A549 (cell line): ENCODE measurements at regions not wholly inside any gene's neighbourhood (a gene's known extent, or its start where the extent isn't known, plus 50 kb on each side); places are given as distances from the start of the nearest gene placed in this dataset.

Source experiments
- ATAC-seq, 2 experiments: fragments of 200-7000 bp in 1 of 2; fragments of >200 bp in 1 of 2; cut with Nextera tagmentation in 1 of 2; cut with Tn5 transposase in 1 of 2; 3 replicates each; pipeline versions ENCODE4 v1.8.0 to v1.9.1; 2018 to 2020; ENCODE audit warnings: mild to moderate bottlenecking in 1 of 2, moderate library complexity in 1 of 2
- CTCF ChIA-PET: fragments of 300-600 bp; sonication (Branson Sonifier 250); formaldehyde crosslinking; extraction: SDS; loops from one replicate; lab custom pipeline; 2021; ENCODE audit warnings: antibody characterized with exemption, inconsistent platforms; lab: Yijun Ruan, JAX
- POLR2A ChIA-PET: fragments of 350-600 bp; formaldehyde crosslinking; extraction: SDS; loops from one replicate; lab custom pipeline; 2021; ENCODE audit warnings: antibody characterized with exemption, inconsistent platforms; lab: Yijun Ruan, JAX
- DNase-seq, 2 experiments: peaks; one replicate each; pipeline versions ENCODE4 v3.0.0 to v3.0.0-alpha.2; 2011 to 2016; ENCODE audit warnings: low read depth in 1 of 2, low spot score in 1 of 2
- FAIRE-seq: peaks from 2 replicates; lab custom pipeline; 2011; peaks lifted over from hg19 to GRCh38; lab: Jason Lieb, UNC
- H3K27ac ChIP-seq, 2 experiments: fragments of >200 bp; sonication (Bioruptor Twin); formaldehyde crosslinking; 3 replicates each; pipeline ENCODE4 v1.5.1; 2016 to 2017
- H3K4me1 ChIP-seq: fragments of >200 bp; sonication (Bioruptor Twin); formaldehyde crosslinking; 3 replicates; pipeline ENCODE4 v1.6.1; 2016
- H3K4me2 ChIP-seq: fragments of >200 bp; sonication (Bioruptor Twin); formaldehyde crosslinking; 3 replicates; pipeline ENCODE4 v1.6.1; 2016
- H3K4me3 ChIP-seq: fragments of >200 bp; sonication (Bioruptor Twin); formaldehyde crosslinking; 3 replicates; pipeline ENCODE4 v1.5.1; 2016
- H3K9me3 ChIP-seq: fragments of >200 bp; sonication (Bioruptor Twin); formaldehyde crosslinking; 3 replicates; pipeline ENCODE4 v1.6.1; 2016
- CBX2 ChIP-seq: fragments of 200-600 bp; sonication (generic); IDR thresholded peaks from 2 replicates; pipeline ENCODE4 v1.6.1; 2016; ENCODE audit warnings: low read depth, mild to moderate bottlenecking, borderline replicate concordance
- CBX8 ChIP-seq: fragments of 200-600 bp; sonication (generic); IDR thresholded peaks from 2 replicates; pipeline ENCODE4 v1.6.1; 2016
- CTCF ChIP-seq: fragments of >200 bp; sonication (Bioruptor Twin); formaldehyde crosslinking; IDR thresholded peaks from 3 replicates; pipeline ENCODE4 v1.5.1; 2016
- EHF ChIP-seq: fragments of 250-450 bp; sonication (Bioruptor Pico); IDR thresholded peaks from 2 replicates; pipeline ENCODE4 v1.5.0; 2020; ENCODE audit warnings: mild to moderate bottlenecking
- ELK1 ChIP-seq: fragments of 150-350 bp; IDR thresholded peaks from 2 replicates; pipeline ENCODE4 v1.6.1; 2014; ENCODE audit warnings: low read depth, mild to moderate bottlenecking, low read length
- EP300 ChIP-seq, 2 experiments: fragments of >200 bp; sonication (Bioruptor Twin); formaldehyde crosslinking; IDR thresholded peaks; 2 replicates in 1 of 2; 3 replicates in 1 of 2; pipeline ENCODE4 v1.6.1; 2016 to 2017
- FOSB ChIP-seq: fragments of 250-450 bp; sonication (Bioruptor Pico); IDR thresholded peaks from 2 replicates; pipeline ENCODE4 v1.5.0; 2020; ENCODE audit warnings: mild to moderate bottlenecking, moderate library complexity
- HOXB13 ChIP-seq: fragments of 250-450 bp; sonication (Bioruptor Pico); IDR thresholded peaks from 2 replicates; pipeline ENCODE4 v1.5.0; 2020; ENCODE audit warnings: low read depth, mild to moderate bottlenecking, moderate library complexity
- JUN ChIP-seq, 2 experiments: fragments of >200 bp; sonication (Bioruptor Twin); formaldehyde crosslinking; IDR thresholded peaks; 2 replicates in 1 of 2; 3 replicates in 1 of 2; pipeline ENCODE4 v1.6.1; 2016 to 2017
- KDM1A ChIP-seq: fragments of 200-600 bp; sonication (generic); IDR thresholded peaks from 2 replicates; pipeline ENCODE4 v1.6.1; 2016; ENCODE audit warnings: low read depth, mild to moderate bottlenecking
- MAX ChIP-seq: IDR thresholded peaks from 2 replicates; pipeline ENCODE4 v1.6.1; 2012
- MYC ChIP-seq: IDR thresholded peaks from 2 replicates; pipeline ENCODE4 v1.6.1; 2012; ENCODE audit warnings: mild to moderate bottlenecking, inconsistent platforms, low read length, improper control_type of control experiment, borderline replicate concordance
- NPAS2 ChIP-seq: fragments of 250-450 bp; sonication (Bioruptor Pico); IDR thresholded peaks from 2 replicates; pipeline ENCODE4 v1.8.0; 2022; ENCODE audit warnings: mild to moderate bottlenecking, moderate library complexity, borderline replicate concordance
- POLR2A ChIP-seq: IDR thresholded peaks from 2 replicates; pipeline ENCODE4 v1.6.1; 2012; ENCODE audit warnings: mild to moderate bottlenecking, low read length
- RARB ChIP-seq: fragments of 250-450 bp; sonication (Bioruptor Pico); IDR thresholded peaks from 2 replicates; pipeline ENCODE4 v1.8.0; 2021; ENCODE audit warnings: mild to moderate bottlenecking, moderate library complexity
- RCOR1 ChIP-seq: fragments of 150-350 bp; IDR thresholded peaks from 2 replicates; pipeline ENCODE4 v1.6.1; 2014; ENCODE audit warnings: antibody characterized with exemption, low read length, low read depth
- RFX5 ChIP-seq: fragments of 450-650 bp; IDR thresholded peaks from 2 replicates; pipeline ENCODE4 v1.7.1; 2014; ENCODE audit warnings: antibody characterized with exemption, mild to moderate bottlenecking, moderate library complexity
- SREBF2 ChIP-seq: fragments of 450-650 bp; IDR thresholded peaks from 2 replicates; pipeline ENCODE4 v1.6.1; 2014; ENCODE audit warnings: mild to moderate bottlenecking, moderate library complexity
- TP53 ChIP-seq: fragments of 250-450 bp; sonication (Bioruptor Pico); IDR thresholded peaks from 2 replicates; pipeline ENCODE4 v1.5.0; 2021; ENCODE audit warnings: mild to moderate bottlenecking, moderate library complexity
- USF2 ChIP-seq: fragments of 450-650 bp; IDR thresholded peaks from 2 replicates; pipeline ENCODE4 v1.6.1; 2014; ENCODE audit warnings: antibody characterized with exemption
- ZC3H11A ChIP-seq: fragments of 450-650 bp; IDR thresholded peaks from 2 replicates; pipeline ENCODE4 v1.6.1; 2014; ENCODE audit warnings: antibody characterized with exemption, mild to moderate bottlenecking
- ZFP36 ChIP-seq: fragments of 450-650 bp; IDR thresholded peaks from 2 replicates; pipeline ENCODE4 v1.6.1; 2014; ENCODE audit warnings: borderline replicate concordance; ENCODE audit not compliant: partially characterized antibody
- ZSCAN20 ChIP-seq: fragments of 250-450 bp; sonication (Bioruptor Pico); IDR thresholded peaks from 2 replicates; pipeline ENCODE4 v1.8.0; 2022; ENCODE audit warnings: mild to moderate bottlenecking, moderate library complexity
- WGBS: methylation state at CpG from one replicate; pipeline ENCODE4 v1.1.6; 2017; ENCODE audit errors: missing lambda C conversion rate; 5-methylcytosine and 5-hydroxymethylcytosine counted together

- H3K4me2 ChIP-seq, result peak overlapping the region; percentile 97
- FAIRE-seq (no peak), ATAC-seq (peak; percentile 80 to 81), DNase-seq (peak; percentile 37 to 67)
- H3K9me3 ChIP-seq, result no peaks in the 10 kb centered on the region
- H3K27ac ChIP-seq, result peak overlapping the region; percentile 89 to 91
- peaks cover 13% of the 10 kb centered on the region for H3K4me1 ChIP-seq
- ChIA-PET POLR2A (interaction anchor here (0.5 to 2.0 kb wide), 3 partner anchors 200 to 767 kb away, joined by 3 to 14 read pairs (median 3); partner anchors contain the start of gene CAND1), CTCF (interaction anchor here (0.9 to 1.8 kb wide), 11 partner anchors 13 to 92 kb away, joined by 3 to 6 read pairs (median 3); no protein-coding TSS in a partner anchor)
- WGBS, result 0% methylated on average over 2 of the region's 81 CpGs
- no peak for TF ChIP-seq CTCF
- TF ChIP-seq HOXB13 (CRISPR knock-in tag), result no peak
- TF ChIP-seq JUN (IDR thresholded peaks at IDR 0.05), result peak in 1 of 2 experiments; percentile 43; a peak in 1 of 5 replicates
- TF ChIP-seq TP53 (CRISPR knock-in tag), result no peak
- no peak for TF ChIP-seq EHF
- peak; percentile 45 for TF ChIP-seq POLR2A
- H3K4me3 ChIP-seq, result peak overlapping the region; percentile 75
Observed at GRCh38 chr12:67068761-67069450, 200.3 kb upstream of the CAND1 start.

- CTCF ChIA-PET, result interaction anchor here (0.5 to 1.8 kb wide), 10 partner anchors 14 to 205 kb away, joined by 3 to 6 read pairs (median 4); no protein-coding TSS in a partner anchor
- no peak for TF ChIP-seq KDM1A
- TF ChIP-seq EP300 (IDR thresholded peaks at IDR 0.05), result no peak
- TF ChIP-seq ZFP36, result no peak
- TF ChIP-seq RARB (CRISPR knock-in tag), result no peak
- peak; percentile 52 for TF ChIP-seq POLR2A
- TF ChIP-seq MAX, result 0 out of 2 replicates have a peak, but pooled peaks have one; percentile 44
- no peak for TF ChIP-seq MYC
- Histone ChIP-seq H3K4me1 (peaks cover 13% of the 10 kb centered on the region), H3K27ac (peak overlapping the region; percentile 89 to 91), H3K9me3 (no peaks in the 10 kb centered on the region), H3K4me3 (peak overlapping the region; percentile 75), H3K4me2 (peak overlapping the region; percentile 97)
- no peak for FAIRE-seq
- peak; percentile 76 to 81 for ATAC-seq
- 9% methylated on average over 22 of the region's 68 CpGs for WGBS
- POLR2A ChIA-PET, result interaction anchor here (0.5 to 2.0 kb wide), 3 partner anchors 199 to 768 kb away, joined by 3 to 14 read pairs (median 13); partner anchors contain the start of gene CAND1
- DNase-seq, result peak; percentile 24 to 52
Observed at GRCh38 chr12:67069451-67070306, 199.5 kb upstream of the CAND1 start.

- no peak for ATAC-seq
- Histone ChIP-seq H3K4me3 (peak overlapping the region; percentile 75), H3K4me2 (peak overlapping the region; percentile 97), H3K9me3 (no peaks in the 10 kb centered on the region), H3K4me1 (peaks cover 13% of the 10 kb centered on the region), H3K27ac (peak overlapping the region in 1 of 2 experiments; percentile 91; a peak in 3 of 6 replicates)
- CTCF ChIA-PET, result interaction anchor here (0.5 to 1.4 kb wide), 2 partner anchors 15 to 205 kb away, joined by 3 read pairs; no protein-coding TSS in a partner anchor
- POLR2A ChIA-PET, result no interaction called here
- no peak for DNase-seq
- no peak for FAIRE-seq
- 86% methylated on average over 6 of the region's 6 CpGs for WGBS
- TF ChIP-seq ELK1, result no peak
- no peak for TF ChIP-seq CBX2
- no peak for TF ChIP-seq EHF
- TF ChIP-seq FOSB (CRISPR knock-in tag), result no peak
- no peak for TF ChIP-seq ZSCAN20
- TF ChIP-seq CBX8, result no peak
- TF ChIP-seq POLR2A, result no peak
- no peak for TF ChIP-seq RCOR1
- TF ChIP-seq ZC3H11A, result no peak
- no peak for TF ChIP-seq USF2
- TF ChIP-seq NPAS2 (CRISPR knock-in tag), result no peak
- no peak for TF ChIP-seq SREBF2
- no peak for TF ChIP-seq KDM1A
- no peak for TF ChIP-seq CTCF
- no peak for TF ChIP-seq RFX5
Observed at GRCh38 chr12:67070307-67070600, 198.9 kb upstream of the CAND1 start.
